Vagina (tissue), 2 donors: ENCODE measurements at regions not wholly inside any gene's neighbourhood (a gene's known extent, or its start where the extent isn't known, plus 50 kb on each side); places are given as distances from the start of the nearest gene placed in this dataset.

Experiments
- CTCF ChIP-seq, 3 experiments: fragments of 450-650 bp in 2 of 3; fragments of 200-600 bp in 1 of 3; sonication (generic) in 1 of 3; IDR thresholded peaks; one replicate each; pipeline ENCODE4 v1.5.1; 2017 to 2019; ENCODE audit warnings: antibody characterized with exemption in 3 of 3, mild to moderate bottlenecking in 2 of 3, moderate library complexity in 2 of 3
- POLR2A ChIP-seq, 2 donors: fragments of 450-650 bp; IDR thresholded peaks; one replicate each; pipeline ENCODE4 v1.6.1; 2017; ENCODE audit warnings: antibody characterized with exemption in 2 of 2, mild to moderate bottlenecking in 2 of 2, moderate library complexity in 2 of 2
- POLR2AphosphoS5 ChIP-seq, 2 donors: sonication (generic); formaldehyde crosslinking; IDR thresholded peaks; one replicate each; pipeline ENCODE4 v1.9.0; 2017; ENCODE audit warnings: antibody characterized with exemption in 2 of 2, mild to moderate bottlenecking in 2 of 2, low read depth in 1 of 2; ENCODE audit not compliant: insufficient read depth in 1 of 2

DNA sequence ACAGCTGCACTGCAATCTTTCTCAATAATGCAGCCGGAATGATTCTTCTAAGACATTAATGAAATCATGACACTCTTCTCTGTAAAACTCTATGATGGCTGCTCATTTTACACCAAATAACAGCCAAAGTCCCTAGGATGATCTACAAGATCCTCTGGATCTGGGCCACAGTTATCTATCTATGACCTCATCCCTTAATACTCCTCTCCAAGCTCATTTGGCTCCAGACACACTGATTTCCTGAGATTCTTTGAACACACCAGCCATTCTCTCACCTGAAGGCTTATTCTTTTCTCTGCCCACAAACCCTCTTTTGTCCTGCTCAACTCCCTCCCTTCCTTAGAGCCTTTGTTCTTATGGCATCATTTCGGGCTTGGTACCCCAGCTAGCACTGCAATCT is 577.4 kb upstream of the ANKRD30A start:
- TF ChIP-seq POLR2A (IDR thresholded peaks at IDR 0.05): no peak
- no peak for TF ChIP-seq CTCF (IDR thresholded peaks at IDR 0.05)
- no peak for TF ChIP-seq POLR2AphosphoS5 (IDR thresholded peaks at IDR 0.05; ENCODE audit: insufficient read depth in 1 of 2, low read depth in 1 of 2)
